ENCODE measurements at regions not wholly inside any gene's neighbourhood (a gene's known extent, or its start where the extent isn't known, plus 50 kb on each side); places are given as distances from the start of the nearest gene placed in this dataset.
"Not testable (repeated sequence)": the region's sequence is repeated elsewhere in the genome, so short reads cannot be mapped to it uniquely, and the experiment has no call there.

- Histone ChIP-seq H3K9me3 (peaks cover 0 to 10% (median 0%) of the 10 kb centered on the region in 4 donors), H3K36me3 (no peaks in the 10 kb centered on the region), H3K4me3 (no peak overlapping the region), H3K27ac (no peak overlapping the region), H3K4me1 (no peaks in the 10 kb centered on the region), H3K27me3 (no peaks in the 10 kb centered on the region)
- WGBS, 2 donors, result 30 to 59% methylated on average over 6 of the region's 6 CpGs
- TF ChIP-seq CTCF (IDR thresholded peaks at IDR 0.05) (no peak), EP300 (IDR thresholded peaks at IDR 0.05) (no peak), POLR2A (IDR thresholded peaks at IDR 0.05) (no peak), POLR2AphosphoS5 (IDR thresholded peaks at IDR 0.05) (no peak)
- ATAC-seq (ENCODE audit: low FRiP score in 2 of 2) (no peak), DNase-seq (no peak)
These were observed 199.9 kb downstream of the SHOX start for GRCh38 chrX:830532-830931.

GRCh38 chrX:829145-829544 is 198.6 kb downstream of the SHOX start:
- TF ChIP-seq EP300 (IDR thresholded peaks at IDR 0.05) (no peak), POLR2AphosphoS5 (IDR thresholded peaks at IDR 0.05) (no peak), CTCF (IDR thresholded peaks at IDR 0.05) (no peak), POLR2A (IDR thresholded peaks at IDR 0.05) (no peak)
- no peak overlapping the region for H3K27ac ChIP-seq
- H3K36me3 ChIP-seq, result no peaks in the 10 kb centered on the region
- no peak for DNase-seq
- ATAC-seq (ENCODE audit: low FRiP score in 2 of 2), result no peak
- H3K4me1 ChIP-seq, result no peaks in the 10 kb centered on the region
- H3K4me3 ChIP-seq, result no peak overlapping the region
- H3K27me3 ChIP-seq, result no peaks in the 10 kb centered on the region
- 85 to 88% methylated on average over 3 of the region's 3 CpGs for WGBS, 2 donors
- peaks cover 0 to 10% (median 0%) of the 10 kb centered on the region in 4 donors for H3K9me3 ChIP-seq

- no peak overlapping the region for H3K4me3 ChIP-seq
- H3K27me3 ChIP-seq, result no peaks in the 10 kb centered on the region
- H3K36me3 ChIP-seq, result no peaks in the 10 kb centered on the region
- no peak for TF ChIP-seq POLR2A (IDR thresholded peaks at IDR 0.05)
- no peak for TF ChIP-seq POLR2AphosphoS5 (IDR thresholded peaks at IDR 0.05)
- TF ChIP-seq EP300 (IDR thresholded peaks at IDR 0.05), result no peak
- TF ChIP-seq CTCF (IDR thresholded peaks at IDR 0.05), result no peak
- 79 to 81% methylated on average over 8 of the region's 8 CpGs for WGBS, 2 donors
- H3K4me1 ChIP-seq, result no peaks in the 10 kb centered on the region
- peaks cover 0 to 10% (median 0%) of the 10 kb centered on the region in 4 donors for H3K9me3 ChIP-seq
- ATAC-seq (ENCODE audit: low FRiP score in 2 of 2) (peak in 1 of 2 donors; percentile 78), DNase-seq (no peak)
- H3K27ac ChIP-seq, result no peak overlapping the region
These were observed 197.9 kb downstream of the SHOX start for GRCh38 chrX:828411-828959.

GRCh38 chrX:826448-826847 is 195.9 kb downstream of the SHOX start:
- 50 to 61% methylated on average over 9 of the region's 9 CpGs for WGBS, 2 donors
- H3K27me3 ChIP-seq, result no peaks in the 10 kb centered on the region
- peak in 1 of 2 donors; percentile 65 for ATAC-seq (ENCODE audit: low FRiP score in 2 of 2)
- no peaks in the 10 kb centered on the region for H3K4me1 ChIP-seq
- no peaks in the 10 kb centered on the region for H3K36me3 ChIP-seq
- DNase-seq, result no peak
- H3K4me3 ChIP-seq, result no peak overlapping the region
- no peak overlapping the region for H3K27ac ChIP-seq
- peaks cover 0 to 5% (median 0%) of the 10 kb centered on the region in 4 donors for H3K9me3 ChIP-seq
- no peak for TF ChIP-seq EP300 (IDR thresholded peaks at IDR 0.05)
- no peak for TF ChIP-seq POLR2A (IDR thresholded peaks at IDR 0.05)
- TF ChIP-seq POLR2AphosphoS5 (IDR thresholded peaks at IDR 0.05), result no peak
- TF ChIP-seq CTCF (IDR thresholded peaks at IDR 0.05), result no peak

DNA sequence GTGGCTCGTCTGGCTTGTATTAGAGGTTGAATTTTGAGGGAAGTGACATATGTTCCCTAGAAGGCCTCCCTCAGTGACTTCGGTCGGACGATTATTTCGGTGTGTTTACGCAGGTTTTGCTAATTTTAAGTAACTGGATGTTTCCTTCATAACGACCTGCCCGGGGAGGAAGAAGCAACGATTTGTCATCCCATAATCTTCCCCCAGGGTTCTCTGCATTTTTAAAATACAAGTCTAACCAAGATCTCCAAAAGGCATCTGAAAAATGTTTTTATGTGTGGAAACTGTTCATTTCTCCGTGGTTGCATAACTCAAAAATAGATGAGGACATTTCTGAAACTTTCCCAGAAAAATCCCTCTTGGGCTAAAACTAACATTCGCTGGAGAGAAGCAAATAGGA is 195.4 kb downstream of the SHOX start:
- Histone ChIP-seq H3K27me3 (no peaks in the 10 kb centered on the region), H3K27ac (no peak overlapping the region), H3K9me3 (peaks cover 0 to 5% (median 0%) of the 10 kb centered on the region in 4 donors), H3K36me3 (no peaks in the 10 kb centered on the region), H3K4me3 (no peak overlapping the region), H3K4me1 (no peaks in the 10 kb centered on the region)
- 41 to 62% methylated on average over 11 of the region's 11 CpGs for WGBS, 2 donors
- DNase-seq, result no peak
- TF ChIP-seq CTCF (IDR thresholded peaks at IDR 0.05) (no peak), EP300 (IDR thresholded peaks at IDR 0.05) (no peak), POLR2AphosphoS5 (IDR thresholded peaks at IDR 0.05) (no peak), POLR2A (IDR thresholded peaks at IDR 0.05) (no peak)
- ATAC-seq (ENCODE audit: low FRiP score in 2 of 2), result peak in 1 of 2 donors; percentile 82

DNA sequence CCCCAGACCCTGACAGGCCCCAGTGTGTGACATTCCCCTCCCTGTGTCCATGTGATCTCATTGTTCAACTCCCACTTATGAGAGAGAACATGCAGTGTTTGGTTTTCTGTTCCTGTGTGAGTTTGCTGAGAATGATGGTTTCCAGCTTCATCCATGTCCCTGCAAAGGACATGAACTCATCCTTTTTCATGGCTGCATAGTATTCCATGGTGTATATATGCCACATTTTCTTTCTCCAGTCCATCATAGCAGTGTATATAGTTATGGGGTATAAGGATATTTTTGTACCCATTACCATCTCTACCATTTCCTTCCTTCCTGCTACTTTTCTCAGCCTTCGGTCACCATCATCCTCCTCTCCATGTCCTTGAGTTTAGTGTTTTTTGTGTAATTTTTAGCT is 192.5 kb downstream of the SHOX start:
- not testable (repeated sequence) for H3K4me1 ChIP-seq; H3K36me3 ChIP-seq; ATAC-seq (ENCODE audit: low FRiP score in 2 of 2); H3K4me3 ChIP-seq; H3K9me3 ChIP-seq; DNase-seq; H3K27me3 ChIP-seq; H3K27ac ChIP-seq
- 90 to 95% methylated on average over 1 of the region's 1 CpG for WGBS, 2 donors

Data from upper lobe of left lung (tissue), 6 donors.